SIG-M5 (cell line): ENCODE measurements at regions not wholly inside any gene's neighbourhood (a gene's known extent, or its start where the extent isn't known, plus 50 kb on each side); places are given as distances from the start of the nearest gene placed in this dataset.
"Not testable (repeated sequence)": the region's sequence is repeated elsewhere in the genome, so short reads cannot be mapped to it uniquely, and the experiment has no call there.

Source experiments
- DNase-seq: peaks from one replicate; lab custom pipeline; 2025; lab: John Stamatoyannopoulos, UW

GRCh38 chr5:27810458-27810857 is 772.1 kb upstream of the CDH9 start:
- DNase-seq, result no peak

GRCh38 chr5:27797220-27797619 is 758.8 kb upstream of the CDH9 start:
- DNase-seq, result no peak

DNA sequence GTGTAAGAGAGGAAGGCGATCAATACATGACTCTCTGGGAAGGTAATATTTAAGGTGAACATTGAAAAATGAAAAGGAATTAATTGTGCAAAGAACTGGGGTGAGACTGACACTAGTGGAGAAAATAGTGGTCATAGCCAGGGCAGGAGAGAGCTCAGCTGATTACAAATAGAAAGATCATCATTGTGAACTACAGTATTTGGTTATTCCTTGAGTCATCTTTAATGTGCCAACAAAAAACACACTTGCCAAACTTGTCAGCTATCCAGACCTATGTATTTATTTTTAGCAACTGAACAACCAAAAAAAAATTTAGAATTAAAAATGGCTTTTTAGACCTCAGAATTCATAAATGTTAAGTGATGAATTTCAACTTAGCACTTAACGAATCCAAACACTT is 749.8 kb upstream of the CDH9 start:
- no peak for DNase-seq

- DNase-seq, result no peak
Measured at GRCh38 chr5:27784317-27784716, 745.9 kb upstream of the CDH9 start.

GRCh38 chr5:27778121-27778520 is 739.7 kb upstream of the CDH9 start:
- no peak for DNase-seq

GRCh38 chr5:27773636-27774035 is 735.2 kb upstream of the CDH9 start:
- no peak for DNase-seq

- no peak for DNase-seq
Measured at GRCh38 chr5:27773166-27773565, 734.8 kb upstream of the CDH9 start.

GRCh38 chr5:27769748-27770402 is 731.5 kb upstream of the CDH9 start:
- DNase-seq, result no peak

GRCh38 chr5:27748847-27749246 is 710.5 kb upstream of the CDH9 start:
- no peak for DNase-seq

- not testable (repeated sequence) for DNase-seq
Measured at GRCh38 chr5:27743383-27743979, 705.1 kb upstream of the CDH9 start.

DNA sequence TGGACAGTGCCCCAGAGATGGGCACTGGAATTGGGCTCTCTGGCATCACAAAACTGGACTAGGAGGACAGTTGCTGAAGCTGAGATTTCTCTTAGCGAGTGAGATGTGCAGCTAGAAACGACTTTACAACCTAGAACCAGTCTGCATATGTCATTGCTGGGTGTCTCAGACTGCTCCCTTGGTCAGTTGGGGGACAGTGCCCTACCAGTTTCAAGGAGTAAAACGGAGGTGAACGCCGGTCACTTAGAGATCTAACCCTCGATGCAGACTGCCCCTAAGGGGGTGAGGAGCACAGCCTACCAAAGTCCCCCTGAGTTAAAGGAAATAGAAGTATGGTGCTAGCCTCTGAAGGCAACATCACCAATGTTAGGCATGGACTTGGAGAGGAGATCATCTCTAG is 704.4 kb upstream of the CDH9 start:
- DNase-seq, result no peak

GRCh38 chr5:27734838-27735237 is 696.5 kb upstream of the CDH9 start:
- no peak for DNase-seq

DNA sequence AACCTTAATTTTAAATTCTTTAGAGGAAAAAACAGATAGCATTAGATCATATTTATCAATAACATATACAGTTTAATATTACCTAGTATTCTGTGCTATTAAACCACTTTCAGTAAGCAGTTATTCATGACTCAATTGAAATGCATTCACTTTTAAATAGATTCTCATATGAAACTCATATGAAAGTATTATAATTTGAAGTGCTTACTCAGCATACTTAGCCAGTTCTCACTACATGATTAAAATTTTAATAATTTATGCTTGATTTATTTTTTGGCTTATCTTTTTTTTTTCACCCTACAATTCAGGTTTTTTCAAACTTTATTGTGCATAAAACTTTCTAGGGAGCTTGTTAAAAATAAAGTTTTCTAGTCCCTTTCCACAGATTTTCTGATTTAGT is 694.9 kb upstream of the CDH9 start:
- DNase-seq, result no peak

GRCh38 chr5:27727254-27727653 is 688.9 kb upstream of the CDH9 start:
- DNase-seq, result no peak

GRCh38 chr5:27722337-27722736 is 684.0 kb upstream of the CDH9 start:
- DNase-seq, result no peak

GRCh38 chr5:27708534-27708933 is 670.1 kb upstream of the CDH9 start:
- DNase-seq, result no peak

- DNase-seq, result no peak
Measured at GRCh38 chr5:27706832-27707231, 668.4 kb upstream of the CDH9 start.

GRCh38 chr5:27705661-27706060 is 667.3 kb upstream of the CDH9 start:
- no peak for DNase-seq

GRCh38 chr5:27701931-27702903 is 663.8 kb upstream of the CDH9 start:
- no peak for DNase-seq

DNA sequence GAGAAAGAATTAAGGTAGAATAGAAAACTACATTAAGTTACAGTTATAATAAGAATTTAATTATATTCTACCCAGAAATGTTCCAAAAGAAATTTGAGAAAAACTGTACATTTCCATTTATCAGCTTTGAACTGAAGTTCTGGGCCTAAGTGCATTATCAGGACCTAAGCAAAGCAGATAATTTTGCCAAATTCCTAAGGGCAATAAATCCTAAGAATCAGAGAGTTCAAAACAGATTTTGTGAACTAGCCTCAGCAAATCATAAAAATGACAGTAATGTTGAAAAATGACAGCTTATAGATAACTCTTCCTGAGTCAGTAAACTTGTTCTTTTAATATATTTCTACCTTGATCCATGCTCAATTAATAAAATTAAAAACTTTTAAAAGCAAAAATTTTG is 662.1 kb upstream of the CDH9 start:
- no peak for DNase-seq

GRCh38 chr5:27682600-27682999 is 644.2 kb upstream of the CDH9 start:
- DNase-seq, result no peak

GRCh38 chr5:27652505-27652904 is 614.1 kb upstream of the CDH9 start:
- DNase-seq, result no peak

- DNase-seq, result no peak
Measured at GRCh38 chr5:27639005-27639612, 600.7 kb upstream of the CDH9 start.
